ENCODE measurements at regions not wholly inside any gene's neighbourhood (a gene's known extent, or its start where the extent isn't known, plus 50 kb on each side); places are given as distances from the start of the nearest gene placed in this dataset.
A peak's percentile ranks its signal among the peaks of the same experiment; 100 is the strongest.

GRCh38 chr2:204012072-204012653 is 75.6 kb downstream of the ICOS start:
- in situ Hi-C loops (cut with HindIII; ENCODE audit: low pct_unique_long_range_greater_than_20kb, low sequenced_read_pairs), result no loop called here
- DNase-seq (ENCODE audit: low read depth, low spot score), result peak; percentile 9

- DNase-seq (ENCODE audit: low read depth, low spot score), result no peak
- in situ Hi-C loops (cut with HindIII; ENCODE audit: low pct_unique_long_range_greater_than_20kb, low sequenced_read_pairs), result no loop called here
Measured at GRCh38 chr2:204015118-204015843, 78.7 kb downstream of the ICOS start.

- in situ Hi-C loops (cut with HindIII; ENCODE audit: low pct_unique_long_range_greater_than_20kb, low sequenced_read_pairs), result no loop called here
- no peak for DNase-seq (ENCODE audit: low read depth, low spot score)
Measured at GRCh38 chr2:204018717-204019116, 82.2 kb downstream of the ICOS start.

- no peak for DNase-seq (ENCODE audit: low read depth, low spot score)
- in situ Hi-C loops (cut with HindIII; ENCODE audit: low pct_unique_long_range_greater_than_20kb, low sequenced_read_pairs), result no loop called here
Measured at GRCh38 chr2:204019572-204020501, 83.3 kb downstream of the ICOS start.

- DNase-seq (ENCODE audit: low read depth, low spot score), result no peak
- in situ Hi-C loops (cut with HindIII; ENCODE audit: low pct_unique_long_range_greater_than_20kb, low sequenced_read_pairs), result no loop called here
Measured at GRCh38 chr2:204021290-204022081, 84.9 kb downstream of the ICOS start.

- in situ Hi-C loops (cut with HindIII; ENCODE audit: low pct_unique_long_range_greater_than_20kb, low sequenced_read_pairs), result no loop called here
- DNase-seq (ENCODE audit: low read depth, low spot score), result no peak
Measured at GRCh38 chr2:204022550-204022949, 86.0 kb downstream of the ICOS start.

- no peak for DNase-seq (ENCODE audit: low read depth, low spot score)
- in situ Hi-C loops (cut with HindIII; ENCODE audit: low pct_unique_long_range_greater_than_20kb, low sequenced_read_pairs), result no loop called here
Measured at GRCh38 chr2:204023088-204023487, 86.5 kb downstream of the ICOS start.

- in situ Hi-C loops (cut with HindIII; ENCODE audit: low pct_unique_long_range_greater_than_20kb, low sequenced_read_pairs), result no loop called here
- peak; percentile 71 for DNase-seq (ENCODE audit: low read depth, low spot score)
Measured at GRCh38 chr2:204024503-204024902, 87.9 kb downstream of the ICOS start.

- in situ Hi-C loops (cut with HindIII; ENCODE audit: low pct_unique_long_range_greater_than_20kb, low sequenced_read_pairs), result no loop called here
Measured at GRCh38 chr2:204024906-204025475, 88.4 kb downstream of the ICOS start.

GRCh38 chr2:204026294-204026693 is 89.7 kb downstream of the ICOS start:
- in situ Hi-C loops (cut with HindIII; ENCODE audit: low pct_unique_long_range_greater_than_20kb, low sequenced_read_pairs), result no loop called here
- peak; percentile 13 for DNase-seq (ENCODE audit: low read depth, low spot score)

More at GRCh38 chr2:204024906-204025475, 88.4 kb downstream of the ICOS start:
- peak; percentile 11 for DNase-seq (ENCODE audit: low read depth, low spot score)

- in situ Hi-C loops (cut with HindIII; ENCODE audit: low pct_unique_long_range_greater_than_20kb, low sequenced_read_pairs), result no loop called here
- no peak for DNase-seq (ENCODE audit: low read depth, low spot score)
Measured at GRCh38 chr2:204027091-204027490, 90.5 kb downstream of the ICOS start.

- in situ Hi-C loops (cut with HindIII; ENCODE audit: low pct_unique_long_range_greater_than_20kb, low sequenced_read_pairs), result no loop called here
- no peak for DNase-seq (ENCODE audit: low read depth, low spot score)
Measured at GRCh38 chr2:204030322-204030721, 93.8 kb downstream of the ICOS start.

GRCh38 chr2:204031056-204031455 is 94.5 kb downstream of the ICOS start:
- DNase-seq (ENCODE audit: low read depth, low spot score), result no peak
- in situ Hi-C loops (cut with HindIII; ENCODE audit: low pct_unique_long_range_greater_than_20kb, low sequenced_read_pairs), result no loop called here

GRCh38 chr2:204032301-204032700 is 95.7 kb downstream of the ICOS start:
- in situ Hi-C loops (cut with HindIII; ENCODE audit: low pct_unique_long_range_greater_than_20kb, low sequenced_read_pairs), result no loop called here
- DNase-seq (ENCODE audit: low read depth, low spot score), result no peak

- DNase-seq (ENCODE audit: low read depth, low spot score), result no peak
- in situ Hi-C loops (cut with HindIII; ENCODE audit: low pct_unique_long_range_greater_than_20kb, low sequenced_read_pairs), result no loop called here
Measured at GRCh38 chr2:204033611-204034495, 97.3 kb downstream of the ICOS start.

GRCh38 chr2:204036706-204037105 is 100.1 kb downstream of the ICOS start:
- DNase-seq (ENCODE audit: low read depth, low spot score), result no peak
- in situ Hi-C loops (cut with HindIII; ENCODE audit: low pct_unique_long_range_greater_than_20kb, low sequenced_read_pairs), result no loop called here
